GM11168 (cell line): ENCODE measurements at regions not wholly inside any gene's neighbourhood (a gene's known extent, or its start where the extent isn't known, plus 50 kb on each side); places are given as distances from the start of the nearest gene placed in this dataset.

Experiments
- in situ Hi-C: fragments of 300-500 bp; cut with MboI; formaldehyde crosslinking; loops from one replicate; pipeline ENCODE4 v1.12.0; 2022; ENCODE audit warnings: low sequenced_read_pairs; ENCODE audit not compliant: unreplicated experiment

GRCh38 chr2:117726747-117727146 is 87.7 kb upstream of the DDX18 start:
- in situ Hi-C loops, result no loop called here

- in situ Hi-C loops, result no loop called here
Observed at GRCh38 chr2:117737846-117738245, 76.6 kb upstream of the DDX18 start.

GRCh38 chr2:117738991-117739839 is 75.3 kb upstream of the DDX18 start:
- in situ Hi-C loops, result no loop called here

GRCh38 chr2:117745537-117745936 is 69.0 kb upstream of the DDX18 start:
- in situ Hi-C loops, result no loop called here

- in situ Hi-C loops, result no loop called here
Observed at GRCh38 chr2:117755768-117756167, 58.7 kb upstream of the DDX18 start.

GRCh38 chr2:117760916-117761315 is 53.6 kb upstream of the DDX18 start:
- in situ Hi-C loops, result no loop called here

GRCh38 chr2:117762454-117762853 is 52.0 kb upstream of the DDX18 start:
- in situ Hi-C loops, result no loop called here

- in situ Hi-C loops, result no loop called here
Observed at GRCh38 chr2:117763804-117764203, 50.7 kb upstream of the DDX18 start.
